DMS53 treated with DMSO at 0.1 percent for 48 hours (cell line): ENCODE measurements at regions not wholly inside any gene's neighbourhood (a gene's known extent, or its start where the extent isn't known, plus 50 kb on each side); places are given as distances from the start of the nearest gene placed in this dataset.
"Not testable (repeated sequence)": the region's sequence is repeated elsewhere in the genome, so short reads cannot be mapped to it uniquely, and the experiment has no call there.

Source experiments
- DNase-seq: peaks from one replicate; lab custom pipeline; 2025; ENCODE audit not compliant: unreplicated experiment; lab: John Stamatoyannopoulos, UW

DNA sequence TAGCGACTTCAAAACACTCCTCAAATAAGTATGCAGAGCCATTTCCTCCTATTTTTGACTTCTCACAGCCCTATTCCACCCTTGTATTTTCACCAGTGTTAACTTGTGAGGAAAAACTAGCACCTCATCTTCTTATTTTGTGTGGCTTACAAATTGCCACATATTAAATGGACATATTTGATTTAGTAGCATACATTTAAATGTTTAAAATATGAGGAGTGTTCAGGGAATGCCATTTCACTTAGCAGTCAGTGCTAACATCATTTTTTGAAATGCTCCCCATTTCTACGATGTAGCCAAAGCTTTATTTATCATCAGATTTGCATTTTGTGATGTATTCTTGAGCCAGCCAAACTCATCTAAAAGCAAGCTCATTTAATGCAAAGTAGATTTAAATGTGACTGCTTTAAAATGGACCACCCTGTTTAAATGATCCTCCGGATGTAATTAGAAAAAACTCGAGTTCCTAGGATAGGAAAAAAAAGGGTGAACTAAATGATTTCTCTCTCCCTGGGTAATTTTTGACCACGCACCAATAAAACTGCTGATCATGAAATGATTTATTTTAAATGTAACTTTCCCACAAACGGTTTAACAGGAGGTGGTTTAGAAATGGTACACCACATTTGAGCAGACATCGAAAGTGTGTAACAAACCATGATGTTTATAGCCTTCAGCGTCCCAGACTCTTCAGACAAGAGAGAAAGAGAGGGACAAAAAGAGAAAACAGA, 172.6 kb downstream of the CD83 start:
- no peak for DNase-seq

DNA sequence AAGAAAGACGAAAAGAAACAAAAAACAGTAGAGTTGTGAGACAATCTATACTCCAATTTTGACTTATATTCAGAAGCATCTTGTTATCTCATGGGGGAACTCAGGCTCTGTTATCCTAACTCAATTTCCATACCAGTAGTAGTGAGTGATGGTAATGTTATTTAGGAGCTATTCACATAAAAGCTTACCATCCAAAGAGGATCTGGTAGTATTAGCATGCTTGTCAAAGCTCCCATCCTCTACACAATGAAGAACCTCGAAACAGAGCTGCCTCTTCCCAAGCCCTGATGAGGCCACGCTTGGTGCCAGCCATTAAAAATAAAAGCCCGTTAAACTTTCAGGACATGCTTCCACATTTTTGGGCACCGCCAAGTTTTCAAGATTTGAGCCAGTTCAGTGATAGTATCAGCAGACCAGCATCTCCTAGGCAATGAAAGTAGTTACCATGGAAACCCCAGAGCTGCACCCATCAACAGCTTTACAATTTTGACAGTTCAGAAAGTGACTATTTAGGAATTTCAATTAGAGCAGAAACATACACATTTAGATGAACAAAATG, 173.3 kb downstream of the CD83 start:
- DNase-seq: no peak

DNA sequence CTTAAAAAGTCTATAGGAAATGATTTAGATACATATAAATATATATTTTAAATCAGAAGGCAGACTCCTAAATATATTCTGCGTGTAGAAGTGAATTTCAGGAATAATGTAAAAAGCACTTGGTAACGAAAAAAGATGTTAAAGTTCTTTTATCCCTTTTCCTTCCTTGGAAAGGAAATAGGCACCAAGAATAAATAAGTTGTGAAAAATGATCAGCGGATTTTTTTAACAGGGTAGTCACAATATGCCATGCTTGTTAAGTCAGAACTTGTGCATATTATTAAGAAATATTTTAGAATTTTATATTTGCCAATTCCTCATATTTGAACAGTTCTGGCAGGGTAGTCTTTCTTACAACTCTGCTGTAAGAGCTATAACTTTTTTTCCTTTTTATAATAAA, 173.8 kb downstream of the CD83 start:
- no peak for DNase-seq

DNA sequence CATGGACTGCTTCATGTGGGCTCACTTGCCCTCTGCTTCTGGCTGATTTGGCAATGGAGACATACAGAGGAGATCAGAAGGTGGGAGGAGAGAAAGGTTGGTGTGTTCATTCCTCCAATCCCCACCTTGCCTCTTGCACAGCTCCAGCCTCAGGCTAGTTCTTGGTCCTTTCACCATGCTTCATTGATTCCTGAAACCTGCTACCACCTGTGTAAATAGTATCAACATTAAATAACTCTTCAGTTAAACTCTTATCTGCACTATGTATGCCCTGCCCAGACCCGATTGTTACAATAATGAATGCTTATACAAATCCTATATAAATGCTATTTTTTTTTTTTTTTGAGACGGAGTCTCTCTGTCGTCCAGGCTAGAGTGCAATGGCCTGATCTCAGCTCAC, 174.5 kb downstream of the CD83 start:
- DNase-seq: peak; percentile 85

DNA sequence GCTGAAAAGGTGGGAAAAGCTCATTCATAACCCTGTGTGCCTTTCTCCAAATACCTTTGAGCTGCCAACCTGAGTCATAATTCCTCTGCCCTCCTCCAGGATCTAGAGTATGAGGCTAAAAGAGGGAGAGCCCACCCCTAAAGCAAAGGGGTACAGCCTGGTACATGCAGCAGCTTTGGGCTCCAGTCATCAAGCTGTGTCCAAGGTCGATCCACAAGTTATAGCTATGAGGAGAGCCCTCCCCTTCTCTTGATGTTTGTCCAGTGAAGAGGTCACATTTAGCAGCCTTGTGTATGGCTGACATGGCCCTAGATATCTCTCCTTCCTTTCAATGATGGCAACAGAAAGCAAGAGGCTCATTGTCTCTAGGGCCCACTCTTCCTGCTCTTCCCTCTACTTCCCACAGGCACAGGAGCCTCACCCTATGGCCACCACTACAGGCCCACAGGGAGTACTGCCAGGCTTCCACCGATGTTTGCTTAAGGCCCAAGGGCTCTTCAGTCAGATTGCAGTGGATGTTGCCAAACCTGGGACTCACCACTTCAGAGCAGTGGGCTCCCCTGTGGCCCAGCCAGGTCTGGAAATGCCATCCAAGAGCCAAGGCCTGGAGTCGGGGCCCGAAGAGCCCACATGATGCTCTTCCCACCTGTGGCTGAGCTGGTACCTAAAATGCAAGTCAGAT, 176.8 kb downstream of the CD83 start:
- peak; percentile 80 for DNase-seq

DNA sequence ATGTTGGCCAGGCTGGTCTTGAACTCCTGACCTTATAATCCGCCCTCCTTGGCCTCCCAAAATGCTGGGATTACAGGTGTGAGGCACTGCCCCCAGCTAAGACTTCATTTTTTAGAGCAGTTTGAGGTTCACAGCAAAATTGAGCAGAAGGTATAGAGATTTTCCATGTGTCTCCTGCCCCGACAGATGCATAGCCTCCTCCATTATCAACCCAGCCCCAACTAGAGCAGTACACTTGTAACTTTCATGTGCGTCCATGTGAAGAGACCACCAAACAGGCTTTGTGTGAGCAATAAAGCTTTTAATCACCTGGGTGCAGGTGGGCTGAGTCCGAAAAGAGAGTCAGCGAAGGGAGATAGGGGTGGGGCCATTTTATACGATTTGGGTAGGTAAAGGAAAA, 179.1 kb downstream of the CD83 start:
- DNase-seq: not testable (repeated sequence)

DNA sequence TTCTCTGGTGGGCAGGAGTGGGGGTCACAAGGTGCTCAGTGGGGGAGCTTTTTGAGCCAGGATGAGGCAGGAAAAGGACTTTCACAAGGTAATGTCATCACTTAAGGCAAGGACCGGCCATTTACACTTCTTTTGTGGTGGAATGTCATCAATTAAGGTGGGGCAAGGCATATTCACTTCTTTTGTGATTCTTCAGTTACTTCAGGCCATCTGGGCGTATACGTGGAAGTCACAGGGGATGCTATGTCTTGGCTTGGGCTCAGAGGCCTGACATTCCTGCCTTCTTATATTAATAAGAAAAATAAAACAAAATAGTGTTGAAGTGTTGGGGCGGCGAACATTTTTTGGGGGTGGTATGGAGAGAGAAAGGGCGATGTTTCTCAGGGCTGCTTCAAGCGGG, 179.5 kb downstream of the CD83 start:
- not testable (repeated sequence) for DNase-seq

DNA sequence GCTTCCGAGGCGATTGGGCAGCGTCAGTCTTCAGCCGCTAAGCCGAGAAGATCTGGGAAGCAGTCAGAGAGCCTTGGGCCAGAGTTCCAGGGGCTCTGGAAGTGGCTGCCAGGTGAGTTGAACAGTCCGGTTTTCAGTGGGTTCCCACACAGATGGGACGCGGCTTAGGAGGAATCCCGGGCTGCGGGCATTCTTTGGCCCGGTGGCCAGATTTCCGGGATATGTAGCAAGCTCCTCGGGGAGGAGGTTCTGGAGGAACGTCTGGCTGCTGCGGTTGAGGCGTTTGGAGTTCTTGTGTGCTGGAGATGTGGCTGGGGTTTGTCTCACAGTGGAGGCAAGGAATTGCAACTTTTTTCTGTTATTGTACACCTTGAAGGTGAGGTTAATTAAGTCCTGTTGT, 182.6 kb downstream of the CD83 start:
- DNase-seq: not testable (repeated sequence)

DNA sequence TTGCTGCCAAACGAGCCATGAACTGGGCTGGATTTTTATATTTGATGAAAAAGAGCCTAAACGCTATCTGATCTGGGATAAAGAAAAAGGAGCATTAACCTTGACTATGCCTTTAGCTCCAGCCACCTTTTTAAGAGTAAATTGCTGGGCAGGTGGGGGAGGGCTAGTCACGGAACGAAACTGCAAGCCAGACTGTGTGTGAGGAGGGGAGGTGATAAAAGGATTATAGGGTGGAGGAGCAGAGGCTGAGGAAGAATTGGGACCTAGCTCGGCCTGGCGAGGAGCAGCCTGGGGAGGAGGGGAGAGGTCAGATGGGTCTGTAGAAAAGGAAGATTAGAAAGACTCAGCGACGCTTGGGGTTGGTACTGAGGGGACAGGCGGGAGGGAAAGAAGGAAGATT, 183.1 kb downstream of the CD83 start:
- DNase-seq: not testable (repeated sequence)

DNA sequence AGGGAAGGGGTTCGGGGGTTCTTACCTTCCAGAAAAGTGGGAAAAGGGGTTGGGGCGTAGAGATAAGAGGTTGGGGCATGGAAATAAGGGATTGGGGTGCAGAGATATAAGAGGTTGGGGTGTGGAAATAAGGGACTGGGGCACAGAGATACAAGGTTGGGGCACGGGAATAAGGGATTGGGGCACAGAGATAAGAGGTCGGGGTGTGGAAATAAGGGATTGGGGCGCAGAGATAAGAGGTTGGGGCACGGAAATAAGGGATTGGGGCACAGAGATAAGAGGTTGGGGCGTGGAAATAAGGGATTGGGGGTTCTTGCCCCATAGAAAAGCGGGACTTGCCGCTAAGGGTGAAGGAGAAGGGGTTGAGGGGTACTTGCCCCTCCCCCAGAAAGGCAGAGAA, 183.9 kb downstream of the CD83 start:
- DNase-seq: not testable (repeated sequence)

DNA sequence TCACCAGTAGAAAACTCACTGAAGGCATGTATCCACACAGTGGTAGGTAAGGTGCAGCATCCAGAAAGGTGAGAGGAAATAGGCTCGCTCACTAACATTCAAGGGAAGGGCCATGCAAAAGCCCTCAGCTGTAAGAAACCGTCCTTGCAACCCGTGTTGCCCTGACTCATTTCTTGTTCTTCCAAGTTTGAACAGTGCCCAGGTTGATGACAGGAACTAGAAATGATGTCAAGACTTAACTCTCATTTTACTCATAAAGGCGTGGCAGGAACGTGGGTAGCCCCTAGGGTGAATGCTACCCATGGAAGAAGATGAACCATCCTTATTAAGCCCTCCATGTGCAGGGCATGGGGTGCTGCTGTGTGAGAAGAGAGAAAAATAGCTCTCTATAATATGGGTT, 187.6 kb downstream of the CD83 start:
- no peak for DNase-seq

DNA sequence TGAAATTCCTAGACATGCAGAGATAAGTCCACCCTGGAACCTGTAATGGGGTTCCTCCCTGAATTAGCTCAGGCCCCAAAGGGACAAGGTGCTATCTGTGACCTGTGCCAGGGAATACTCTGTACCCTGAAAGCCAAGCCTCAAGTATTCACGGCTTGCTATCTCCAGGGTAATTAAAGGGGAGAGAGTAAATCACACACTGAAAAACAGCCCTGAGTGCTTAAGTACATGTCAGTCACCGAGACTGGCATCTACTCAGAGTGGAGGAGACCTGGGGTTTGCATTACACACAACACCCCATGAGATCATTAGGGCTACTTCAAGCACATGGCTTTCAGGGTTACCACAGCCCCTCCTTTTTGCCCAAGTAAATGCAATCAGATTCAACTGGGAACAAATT, 188.1 kb downstream of the CD83 start:
- no peak for DNase-seq

DNA sequence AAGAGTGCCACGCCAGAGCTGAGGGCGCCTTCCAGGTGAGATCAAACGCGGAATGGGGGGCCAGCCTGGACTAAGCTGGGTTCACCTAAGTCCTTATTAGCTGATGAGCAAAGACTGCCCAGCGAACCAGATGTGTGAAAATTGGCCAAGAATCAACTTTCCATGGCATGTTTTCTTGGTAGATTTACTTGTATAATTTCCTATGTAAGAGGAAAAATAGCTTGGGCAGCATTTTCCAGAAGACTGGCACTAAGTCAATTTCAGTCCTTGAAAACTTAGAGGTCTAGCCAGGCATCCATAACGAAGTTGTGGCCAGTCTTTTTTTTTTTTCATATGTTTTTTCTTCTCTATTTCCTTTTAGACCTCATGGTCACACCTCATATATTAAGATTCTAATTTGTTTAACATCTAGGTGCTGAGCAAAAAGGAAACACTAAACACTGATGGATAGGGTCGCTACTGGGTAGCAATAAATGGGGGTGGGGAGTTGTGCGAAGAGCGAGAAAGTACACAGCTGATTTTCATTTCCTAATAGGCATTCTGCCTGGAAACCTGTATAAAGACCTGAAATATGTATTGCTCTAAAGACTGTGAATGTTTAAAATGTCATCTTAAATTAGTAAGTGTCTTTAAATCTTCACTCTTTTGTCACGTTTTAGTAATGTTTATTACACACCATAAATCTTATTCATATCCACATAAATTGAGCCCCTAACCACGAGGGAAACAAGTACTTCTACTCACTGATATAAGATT, 188.8 kb downstream of the CD83 start:
- DNase-seq: no peak

DNA sequence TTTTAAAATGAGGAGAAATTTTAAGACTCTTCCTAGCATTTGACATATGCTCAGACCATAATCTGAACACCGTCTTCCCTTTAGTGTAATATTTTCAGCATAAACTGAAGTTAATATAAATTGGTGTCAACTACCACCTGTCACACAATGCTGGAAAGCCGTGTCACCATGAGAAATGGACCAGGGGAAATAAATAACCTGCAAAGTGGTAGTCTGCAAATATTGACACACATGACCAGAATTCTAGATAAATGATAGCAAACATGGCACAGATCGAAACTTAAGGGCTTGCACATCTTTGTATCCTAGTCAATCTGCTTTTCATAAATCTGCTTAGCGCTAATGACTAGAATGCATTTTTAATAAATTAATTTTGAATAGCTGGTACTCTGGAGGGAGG, 191.9 kb downstream of the CD83 start:
- DNase-seq: peak; percentile 39

DNA sequence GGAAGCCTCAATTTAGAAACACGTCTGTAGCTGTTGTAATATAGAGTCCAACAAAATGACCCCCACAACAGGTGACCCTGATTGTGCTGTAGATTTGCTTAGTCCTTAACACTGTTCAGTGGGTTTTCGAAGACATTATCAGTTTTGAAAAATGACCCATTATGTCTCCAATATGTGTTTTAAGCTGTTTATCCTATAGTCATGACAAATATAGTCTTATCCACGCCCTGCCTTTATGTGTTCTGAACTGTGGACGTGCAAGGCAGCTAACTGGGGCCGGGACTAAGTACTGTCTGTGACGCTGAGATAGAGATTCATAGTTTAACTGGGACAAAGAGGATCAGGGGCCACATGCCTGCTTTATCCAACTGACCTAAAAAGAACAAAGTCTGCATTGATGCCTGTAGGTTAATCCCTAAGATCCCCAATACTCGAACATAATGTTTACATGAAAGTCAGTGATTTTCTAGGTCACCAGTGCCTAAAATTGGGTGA, 192.4 kb downstream of the CD83 start:
- DNase-seq: no peak

DNA sequence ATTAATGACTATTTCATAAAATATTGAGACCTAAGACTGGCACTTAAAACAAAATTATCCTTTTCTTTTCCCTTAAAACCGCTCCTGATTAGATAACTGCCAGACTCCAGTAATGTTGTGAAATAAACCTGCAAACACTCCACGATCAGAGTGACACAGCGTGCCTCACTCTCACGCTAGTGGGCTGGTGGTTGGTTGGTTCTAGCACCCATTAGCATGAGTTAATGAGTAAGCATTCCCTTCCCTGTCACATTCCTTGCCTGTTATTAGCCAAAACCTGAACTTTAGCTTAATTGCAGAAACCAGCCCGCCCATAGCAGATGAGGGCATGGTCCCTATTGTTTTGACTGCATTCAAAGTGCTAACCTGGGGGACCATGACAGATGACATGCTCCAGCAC, 193.4 kb downstream of the CD83 start:
- DNase-seq: no peak

DNA sequence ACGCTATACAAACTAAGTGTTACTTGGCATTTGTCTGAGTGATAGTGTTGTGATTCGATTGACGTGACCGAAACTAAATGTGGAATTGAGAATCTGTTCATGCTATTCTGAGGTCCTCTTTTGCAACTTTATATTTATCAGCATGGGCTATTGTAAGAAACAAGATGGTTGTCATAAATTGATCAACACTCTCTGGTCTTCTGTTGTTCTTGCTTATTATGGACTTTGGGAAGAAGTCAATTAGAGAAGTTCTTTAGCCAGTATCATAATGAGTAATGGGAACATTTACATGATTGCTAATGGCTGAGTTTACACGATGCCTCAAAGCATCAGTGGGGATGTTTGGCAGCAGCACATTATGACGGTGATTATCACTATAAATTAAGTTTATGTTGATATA, 195.0 kb downstream of the CD83 start:
- DNase-seq: no peak

DNA sequence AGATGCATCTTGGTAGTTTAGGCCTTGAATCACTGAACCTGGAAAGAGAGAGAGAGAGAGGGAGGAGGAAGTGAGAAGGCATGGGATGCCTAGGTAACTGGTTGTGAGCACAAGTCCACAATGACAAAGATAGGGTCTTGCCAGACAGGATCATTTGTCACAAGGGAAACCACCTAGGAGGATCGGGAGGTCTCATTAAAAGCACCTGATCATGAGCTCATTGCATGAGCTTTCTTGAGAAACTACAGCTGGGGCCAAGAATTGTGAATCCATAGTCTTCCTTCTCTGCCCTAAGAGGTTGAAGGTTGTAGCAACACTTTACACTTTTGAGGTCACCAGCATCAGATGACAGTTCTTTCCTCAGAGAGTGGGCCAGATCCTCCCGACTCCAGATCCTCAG, 195.7 kb downstream of the CD83 start:
- DNase-seq: no peak

DNA sequence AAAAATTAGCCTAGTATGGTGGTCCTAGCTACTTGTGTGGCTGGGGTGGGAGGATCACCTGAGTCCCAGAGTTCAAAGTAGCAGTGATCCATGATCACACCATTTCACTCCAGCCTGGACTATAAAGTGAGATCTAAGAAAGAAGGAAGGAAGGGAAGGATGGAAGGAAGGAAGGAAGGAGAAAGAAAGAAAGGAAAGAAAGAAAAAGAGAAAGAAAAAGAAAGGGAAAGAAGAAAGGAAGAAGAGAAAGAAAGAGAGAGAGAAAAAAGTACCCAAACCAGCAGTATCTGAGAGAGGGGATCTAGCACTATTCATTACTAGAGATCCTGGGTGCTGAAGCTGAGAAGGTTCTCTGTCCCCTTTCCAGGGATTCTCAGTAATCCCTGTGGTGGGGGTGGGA, 197.8 kb downstream of the CD83 start:
- DNase-seq: no peak

DNA sequence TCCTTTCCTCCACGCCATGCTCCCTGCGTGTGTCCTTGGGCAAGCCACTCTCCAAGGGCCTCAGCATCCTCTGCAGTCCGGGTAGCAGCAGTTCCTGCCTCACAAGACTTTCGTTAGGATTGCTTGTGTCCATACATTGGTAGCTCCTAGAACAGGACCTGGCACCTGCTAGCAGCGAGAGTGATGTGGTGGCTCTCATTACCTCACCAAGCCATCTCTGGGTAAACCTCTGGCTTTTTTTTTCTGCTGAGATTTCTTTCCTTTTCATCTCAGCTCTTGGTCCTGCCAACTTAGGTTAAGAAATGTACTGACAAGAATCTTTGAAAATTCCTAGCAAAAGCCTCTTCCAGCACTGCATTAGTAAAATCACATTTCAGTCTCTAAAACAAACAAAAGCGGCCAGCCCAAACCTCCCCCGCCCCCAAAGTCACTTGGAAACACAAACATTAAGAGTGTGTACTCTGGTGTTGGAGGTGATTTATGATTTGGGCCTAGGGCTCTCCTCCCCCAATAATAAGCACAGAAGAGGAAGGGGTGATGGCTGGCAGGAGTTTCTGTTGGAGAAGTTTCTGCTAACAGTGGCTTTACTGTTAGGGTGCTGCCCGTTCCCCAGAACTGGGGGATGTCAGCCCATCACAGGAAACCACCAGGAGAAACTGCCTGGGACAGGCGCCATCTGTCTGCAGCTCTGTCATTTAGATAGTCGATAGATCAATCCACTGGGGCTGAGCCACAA, 199.2 kb downstream of the CD83 start:
- peak; percentile 5 for DNase-seq

DNA sequence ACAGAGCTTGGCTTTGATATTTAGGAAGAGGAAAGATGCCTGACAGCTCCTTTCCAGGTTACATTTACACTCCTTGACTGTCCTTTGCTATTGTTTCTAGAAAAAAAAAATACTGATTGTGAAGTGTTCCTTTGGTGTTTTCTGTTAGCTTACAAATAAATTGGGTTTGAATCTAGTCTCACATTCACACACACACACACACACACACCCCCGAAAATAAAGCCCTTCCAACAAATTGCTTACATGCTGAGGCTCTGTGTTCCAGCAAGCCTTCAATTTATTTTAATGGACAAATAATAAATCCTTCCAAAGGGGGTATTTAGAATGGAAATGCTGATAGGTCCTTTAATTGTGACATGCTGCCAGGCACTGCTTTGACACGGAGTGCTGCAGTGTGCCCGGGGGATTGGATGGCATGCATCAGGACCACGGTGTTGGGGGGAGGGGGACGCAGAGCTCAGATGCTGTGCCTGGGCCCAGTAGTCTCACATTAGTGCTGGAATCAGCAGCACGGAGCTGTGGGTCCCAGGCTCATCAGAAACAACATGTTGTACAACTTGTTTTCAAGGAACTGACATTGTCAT, 199.9 kb downstream of the CD83 start:
- DNase-seq: no peak
